ENCODE measurements at regions not wholly inside any gene's neighbourhood (a gene's known extent, or its start where the extent isn't known, plus 50 kb on each side); places are given as distances from the start of the nearest gene placed in this dataset.

DNA sequence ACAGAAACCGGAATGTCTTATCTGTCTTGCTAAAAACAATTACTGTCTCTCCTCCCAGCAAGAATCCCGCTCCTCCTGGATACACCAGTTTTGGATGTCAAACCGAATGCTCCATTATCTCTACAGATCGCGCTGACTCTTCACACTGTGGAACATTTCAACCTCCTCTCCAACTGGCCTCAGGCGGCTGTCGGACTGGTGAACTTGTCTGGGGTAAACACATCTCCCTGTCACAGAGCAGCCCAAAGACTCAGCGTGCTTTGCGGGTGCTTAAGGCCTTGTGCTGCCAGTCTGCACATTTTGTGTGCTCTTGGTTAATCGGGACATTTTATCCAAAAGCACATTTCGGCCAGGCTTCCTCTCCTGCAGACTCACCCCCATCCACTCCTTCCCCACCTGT is 173.1 kb downstream of the ICOS start:
- Mint-ChIP-seq H3K27ac (no peak overlapping the region), H3K4me3 (no peak overlapping the region), H3K27me3 (peaks cover 24% of the 10 kb centered on the region), H3K9me3 (peaks cover 0 to 2% (median 0%) of the 10 kb centered on the region in 3 donors), H3K4me1 (peaks cover 4 to 26% (median 5%) of the 10 kb centered on the region in 3 donors), H3K36me3 (peaks cover under 1% of the 10 kb centered on the region)

DNA sequence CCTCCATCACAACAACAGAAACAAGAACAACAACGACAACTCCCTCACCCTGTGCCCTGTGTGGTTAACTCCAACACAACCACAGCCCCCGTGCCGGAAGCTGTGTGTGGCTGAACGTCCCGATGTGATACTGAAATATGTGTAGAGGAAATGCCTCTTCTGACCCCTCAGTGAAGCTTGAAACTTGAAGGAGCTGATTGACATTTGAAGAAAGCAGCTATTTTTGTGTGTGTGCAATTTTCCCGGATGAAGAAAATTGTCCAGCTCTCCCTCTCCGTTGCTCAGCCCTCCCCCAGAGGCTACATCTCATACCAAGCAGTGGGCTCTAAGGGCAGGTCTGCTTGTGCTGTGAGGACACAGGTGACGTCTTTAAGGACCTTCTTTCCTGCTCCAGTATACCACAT is 173.8 kb downstream of the ICOS start:
- Mint-ChIP-seq H3K9me3 (peaks cover 0 to 2% (median 0%) of the 10 kb centered on the region in 3 donors), H3K4me1 (peaks cover 4 to 26% (median 5%) of the 10 kb centered on the region in 3 donors), H3K36me3 (no peaks in the 10 kb centered on the region), H3K27me3 (peaks cover 28% of the 10 kb centered on the region), H3K27ac (peak overlapping the region in 1 of 3 donors; percentile 85), H3K4me3 (peak overlapping the region in 3 of 4 donors; percentile 1 to 59 (median 26))

DNA sequence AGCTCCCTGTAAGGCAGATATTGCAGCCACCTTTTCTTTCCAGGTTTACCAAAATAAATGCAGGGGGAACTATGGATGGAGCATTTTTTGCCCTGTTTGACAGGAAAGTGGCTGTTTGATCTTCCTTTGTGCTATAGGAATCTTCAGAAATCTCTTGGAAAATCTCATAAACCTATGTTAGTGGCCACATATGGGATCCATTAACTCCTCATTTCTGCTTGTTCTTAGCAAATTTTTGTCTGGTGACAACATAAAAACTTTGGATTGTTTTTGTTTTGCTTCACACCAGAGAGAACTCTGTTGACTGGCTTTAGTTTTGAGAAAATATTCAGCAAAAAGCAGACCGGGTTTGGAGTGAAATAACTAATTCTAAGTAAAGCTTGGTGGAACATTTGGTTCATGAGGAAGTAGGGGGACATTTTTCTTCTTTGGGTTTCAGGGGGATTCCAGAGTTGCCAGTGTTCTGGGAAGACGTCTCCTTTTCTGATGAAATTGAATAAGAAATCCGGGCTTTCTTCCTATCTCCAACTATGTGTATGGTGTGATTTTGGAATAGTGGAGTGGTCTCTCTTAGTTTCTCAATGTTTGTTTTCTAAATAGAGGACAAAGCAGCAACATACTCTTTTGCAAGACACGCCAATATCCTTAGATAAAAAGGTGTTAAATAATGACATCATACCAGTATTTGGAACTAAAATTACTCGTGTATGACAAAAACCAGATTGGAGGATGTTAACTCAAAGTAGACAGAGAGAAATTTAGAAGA is 174.4 kb downstream of the ICOS start:
- peaks cover 4 to 26% (median 5%) of the 10 kb centered on the region in 3 donors for H3K4me1 Mint-ChIP-seq
- H3K27me3 Mint-ChIP-seq = peaks cover 29% of the 10 kb centered on the region
- peaks cover 0 to 2% (median 0%) of the 10 kb centered on the region in 3 donors for H3K9me3 Mint-ChIP-seq
- peak overlapping the region in 1 of 3 donors; percentile 85 for H3K27ac Mint-ChIP-seq
- no peaks in the 10 kb centered on the region for H3K36me3 Mint-ChIP-seq
- peak overlapping the region in 1 of 4 donors; percentile 1 for H3K4me3 Mint-ChIP-seq

- Mint-ChIP-seq H3K4me1 (peaks cover 4 to 26% (median 5%) of the 10 kb centered on the region in 3 donors), H3K36me3 (no peaks in the 10 kb centered on the region), H3K9me3 (peaks cover 0 to 2% (median 0%) of the 10 kb centered on the region in 3 donors), H3K27me3 (peaks cover 32% of the 10 kb centered on the region), H3K4me3 (no peak overlapping the region), H3K27ac (no peak overlapping the region)
Observed at GRCh38 chr2:204112084-204112770, 175.7 kb downstream of the ICOS start.

- Mint-ChIP-seq H3K9me3 (no peaks in the 10 kb centered on the region), H3K36me3 (no peaks in the 10 kb centered on the region), H3K27me3 (peaks cover 32% of the 10 kb centered on the region), H3K4me1 (peaks cover 0 to 15% (median 5%) of the 10 kb centered on the region in 3 donors), H3K27ac (peak overlapping the region in 1 of 3 donors; percentile 35), H3K4me3 (no peak overlapping the region)
Observed at GRCh38 chr2:204114295-204115136, 178.0 kb downstream of the ICOS start.

DNA sequence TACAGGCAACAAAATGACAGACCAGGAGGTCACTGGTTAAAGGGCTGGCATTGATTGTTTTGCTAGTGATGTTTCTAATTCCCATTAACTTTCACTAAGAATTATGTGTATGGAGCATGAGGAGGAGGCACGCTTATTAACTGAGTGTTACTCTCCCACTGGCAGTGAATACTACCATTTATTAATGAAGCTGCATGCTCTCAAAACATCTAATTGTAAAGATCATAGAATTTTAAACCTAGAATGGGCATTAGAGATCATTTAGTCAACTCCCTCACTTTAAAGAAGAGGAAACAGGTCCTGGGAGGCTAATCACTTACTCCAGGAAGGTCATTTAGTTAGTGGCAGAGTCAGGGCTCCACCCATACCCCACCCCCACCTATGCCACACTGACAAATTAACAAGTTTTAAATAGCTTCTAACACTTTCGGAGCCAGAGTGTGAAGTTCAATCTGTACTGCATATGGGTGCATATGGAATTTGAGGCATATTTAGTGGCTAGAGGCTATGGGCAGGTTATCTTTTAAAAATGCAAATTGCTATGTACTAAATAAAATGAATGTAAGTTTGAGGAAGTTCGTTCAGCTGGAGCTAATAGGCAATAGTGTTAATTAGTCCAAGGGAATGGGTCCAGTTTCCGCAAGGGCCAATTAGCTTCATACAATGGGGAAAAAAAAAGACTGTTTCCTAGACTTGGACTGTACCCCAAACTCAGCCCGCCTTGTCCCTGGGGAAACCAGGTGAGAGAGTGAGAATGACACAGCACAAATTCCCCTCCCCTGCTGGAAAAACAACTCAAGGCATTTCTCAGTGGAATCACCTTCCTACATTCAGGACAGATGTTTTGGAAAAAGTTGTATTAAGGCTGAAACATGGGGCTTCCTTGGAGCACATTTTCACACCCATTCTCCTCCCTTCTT is 178.8 kb downstream of the ICOS start:
- Mint-ChIP-seq H3K4me3 (no peak overlapping the region), H3K4me1 (peaks cover 0 to 7% (median 5%) of the 10 kb centered on the region in 3 donors), H3K36me3 (no peaks in the 10 kb centered on the region), H3K27ac (no peak overlapping the region), H3K27me3 (peaks cover 32% of the 10 kb centered on the region), H3K9me3 (no peaks in the 10 kb centered on the region)

- Mint-ChIP-seq H3K27ac (no peak overlapping the region), H3K4me3 (no peak overlapping the region), H3K9me3 (no peaks in the 10 kb centered on the region), H3K27me3 (peaks cover 27% of the 10 kb centered on the region), H3K36me3 (no peaks in the 10 kb centered on the region), H3K4me1 (peaks cover 0 to under 1% (median 0%) of the 10 kb centered on the region in 3 donors)
Observed at GRCh38 chr2:204116159-204116792, 179.7 kb downstream of the ICOS start.

- Mint-ChIP-seq H3K4me3 (no peak overlapping the region), H3K9me3 (no peaks in the 10 kb centered on the region), H3K4me1 (no peaks in the 10 kb centered on the region), H3K36me3 (no peaks in the 10 kb centered on the region), H3K27ac (no peak overlapping the region), H3K27me3 (peaks cover 13% of the 10 kb centered on the region)
Observed at GRCh38 chr2:204122425-204122824, 185.9 kb downstream of the ICOS start.

- no peaks in the 10 kb centered on the region for H3K36me3 Mint-ChIP-seq
- peaks cover 0 to 2% (median 0%) of the 10 kb centered on the region in 3 donors for H3K9me3 Mint-ChIP-seq
- no peak overlapping the region for H3K4me3 Mint-ChIP-seq
- no peaks in the 10 kb centered on the region for H3K4me1 Mint-ChIP-seq
- no peak overlapping the region for H3K27ac Mint-ChIP-seq
- peaks cover 13% of the 10 kb centered on the region for H3K27me3 Mint-ChIP-seq
Observed at GRCh38 chr2:204124140-204124750, 187.7 kb downstream of the ICOS start.

- Mint-ChIP-seq H3K4me1 (no peaks in the 10 kb centered on the region), H3K4me3 (no peak overlapping the region), H3K9me3 (peaks cover 0 to 5% (median 0%) of the 10 kb centered on the region in 3 donors), H3K36me3 (no peaks in the 10 kb centered on the region), H3K27me3 (peaks cover 7% of the 10 kb centered on the region), H3K27ac (no peak overlapping the region)
Observed at GRCh38 chr2:204126705-204127104, 190.1 kb downstream of the ICOS start.

- no peak overlapping the region for H3K4me3 Mint-ChIP-seq
- no peaks in the 10 kb centered on the region for H3K36me3 Mint-ChIP-seq
- H3K9me3 Mint-ChIP-seq = peaks cover 0 to 5% (median 0%) of the 10 kb centered on the region in 3 donors
- peaks cover 6% of the 10 kb centered on the region for H3K27me3 Mint-ChIP-seq
- H3K27ac Mint-ChIP-seq = no peak overlapping the region
- H3K4me1 Mint-ChIP-seq = no peaks in the 10 kb centered on the region
Observed at GRCh38 chr2:204127238-204127637, 190.7 kb downstream of the ICOS start.

- Mint-ChIP-seq H3K36me3 (no peaks in the 10 kb centered on the region), H3K4me1 (no peaks in the 10 kb centered on the region), H3K9me3 (peaks cover 0 to 5% (median 1%) of the 10 kb centered on the region in 3 donors), H3K27ac (no peak overlapping the region), H3K27me3 (peaks cover 4% of the 10 kb centered on the region), H3K4me3 (no peak overlapping the region)
Observed at GRCh38 chr2:204129591-204130294, 193.2 kb downstream of the ICOS start.

- no peak overlapping the region for H3K4me3 Mint-ChIP-seq
- no peaks in the 10 kb centered on the region for H3K4me1 Mint-ChIP-seq
- H3K36me3 Mint-ChIP-seq = no peaks in the 10 kb centered on the region
- H3K27me3 Mint-ChIP-seq = peaks cover 6% of the 10 kb centered on the region
- H3K9me3 Mint-ChIP-seq = peaks cover 0 to 5% (median 1%) of the 10 kb centered on the region in 3 donors
- H3K27ac Mint-ChIP-seq = no peak overlapping the region
Observed at GRCh38 chr2:204131621-204132020, 195.1 kb downstream of the ICOS start.

Measured in IgD-negative memory B cell (primary cell).